NCI-H2227 (cell line): ENCODE measurements at regions not wholly inside any gene's neighbourhood (a gene's known extent, or its start where the extent isn't known, plus 50 kb on each side); places are given as distances from the start of the nearest gene placed in this dataset.

Experiments
- DNase-seq: peaks from one replicate; lab custom pipeline; 2025; ENCODE audit not compliant: unreplicated experiment; lab: John Stamatoyannopoulos, UW

GRCh38 chr11:34564406-34564805 lies 50.8 kb upstream of the ELF5 start:
- DNase-seq, result no peak

GRCh38 chr11:34564807-34565241 lies 51.2 kb upstream of the ELF5 start:
- DNase-seq, result no peak

GRCh38 chr11:34565417-34566207 lies 52.0 kb upstream of the ELF5 start:
- no peak for DNase-seq

- DNase-seq, result peak; percentile 5
These were observed 52.6 kb upstream of the ELF5 start for GRCh38 chr11:34566208-34566551.

GRCh38 chr11:34566736-34567135 lies 53.1 kb upstream of the ELF5 start:
- no peak for DNase-seq

GRCh38 chr11:34567733-34568132 lies 53.2 kb upstream of the EHF start:
- DNase-seq, result no peak

- no peak for DNase-seq
These were observed 50.3 kb upstream of the EHF start for GRCh38 chr11:34570584-34570983.
